Epidermal melanocyte (primary cell): ENCODE measurements at regions not wholly inside any gene's neighbourhood (a gene's known extent, or its start where the extent isn't known, plus 50 kb on each side); places are given as distances from the start of the nearest gene placed in this dataset.
"Not testable (repeated sequence)": the region's sequence is repeated elsewhere in the genome, so short reads cannot be mapped to it uniquely, and the experiment has no call there.

Experiments
- DNase-seq: peaks from one replicate; pipeline ENCODE4 v3.0.0; 2011; ENCODE audit warnings: low spot score; ENCODE audit not compliant: insufficient read length

GRCh38 chr21:15601390-15601789, 128.4 kb upstream of the USP25 start:
- no peak for DNase-seq

- no peak for DNase-seq
These were observed 125.4 kb upstream of the USP25 start for GRCh38 chr21:15604413-15604812.

DNA sequence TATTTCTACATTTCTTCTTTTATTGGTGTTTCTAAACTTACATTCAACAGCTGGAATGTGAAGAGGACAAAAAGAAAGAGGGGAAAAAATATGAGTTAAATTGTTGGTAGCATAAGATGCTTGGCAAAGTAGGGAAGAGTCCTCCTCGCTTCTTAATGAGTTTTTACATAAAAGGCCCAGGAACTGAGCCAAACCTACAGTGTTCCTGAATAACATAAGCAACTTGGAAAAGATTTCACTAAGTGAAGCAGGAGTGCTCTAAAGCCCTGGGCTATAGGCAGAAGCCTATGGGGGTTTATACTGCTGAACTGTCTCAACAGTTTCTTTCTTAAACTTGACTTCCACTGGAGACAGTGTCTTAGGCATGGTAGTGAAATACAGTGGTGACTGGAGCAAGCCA, 115.0 kb upstream of the USP25 start:
- DNase-seq: no peak

- DNase-seq: no peak
These were observed 112.8 kb upstream of the USP25 start for GRCh38 chr21:15616864-15617574.

DNA sequence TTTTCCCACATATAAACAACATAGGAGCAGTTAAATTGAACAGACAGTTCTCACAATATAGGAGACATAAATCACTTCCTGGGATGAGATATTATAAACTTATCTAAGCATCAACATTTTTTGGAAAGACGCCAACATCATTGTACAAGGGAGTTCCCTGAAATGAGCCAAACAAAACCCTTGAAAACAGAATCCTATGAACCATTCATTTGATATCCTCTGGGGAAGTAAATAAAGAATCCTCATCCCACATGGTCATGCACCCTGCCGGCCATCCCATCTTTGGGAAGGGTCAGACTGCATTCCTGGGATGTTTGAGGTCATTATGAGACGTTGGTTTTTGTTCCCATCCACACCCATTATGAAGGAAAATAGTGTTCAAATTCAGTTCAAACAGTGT, 111.8 kb upstream of the USP25 start:
- no peak for DNase-seq

- DNase-seq: no peak
These were observed 108.9 kb upstream of the USP25 start for GRCh38 chr21:15620892-15621291.

- DNase-seq: no peak
These were observed 105.1 kb upstream of the USP25 start for GRCh38 chr21:15624646-15625045.

DNA sequence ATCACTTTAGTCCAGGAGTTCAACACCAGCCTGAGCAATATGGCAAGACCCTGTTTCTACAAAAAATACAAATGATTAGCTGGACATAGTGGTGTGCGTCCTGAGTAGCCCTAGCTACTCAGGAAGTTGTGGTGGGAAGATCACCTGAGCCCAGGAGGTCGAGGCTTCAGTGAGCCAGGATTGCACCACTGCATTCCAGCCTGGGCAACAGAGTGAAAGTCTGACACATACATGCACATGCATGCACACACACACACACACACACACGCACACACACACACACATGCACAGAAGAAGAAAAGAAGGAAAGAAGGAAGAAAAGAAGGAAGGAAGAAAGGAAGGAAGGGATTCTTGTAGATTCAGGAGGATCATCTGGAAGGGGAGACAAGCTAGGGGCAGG, 104.4 kb upstream of the USP25 start:
- no peak for DNase-seq

DNA sequence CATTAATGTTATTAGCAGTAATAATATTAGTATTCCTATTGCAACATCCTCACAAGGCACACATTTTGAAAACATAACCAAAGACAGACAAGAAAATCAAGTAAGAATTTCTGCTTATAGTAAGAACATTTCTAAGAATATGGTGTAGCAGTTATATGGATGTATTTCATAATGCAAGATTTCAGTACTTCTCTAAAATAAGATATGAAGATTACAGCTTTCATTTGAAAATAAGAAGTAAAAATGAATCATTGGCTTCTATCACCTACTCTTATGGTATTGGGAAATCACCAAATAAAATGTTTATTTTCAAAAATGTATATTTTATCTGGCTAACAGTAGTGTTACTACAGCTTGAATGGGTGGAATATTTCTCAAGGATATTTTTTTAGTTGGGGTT, 103.8 kb upstream of the USP25 start:
- DNase-seq: no peak

GRCh38 chr21:15627011-15627410, 102.8 kb upstream of the USP25 start:
- DNase-seq: no peak

DNA sequence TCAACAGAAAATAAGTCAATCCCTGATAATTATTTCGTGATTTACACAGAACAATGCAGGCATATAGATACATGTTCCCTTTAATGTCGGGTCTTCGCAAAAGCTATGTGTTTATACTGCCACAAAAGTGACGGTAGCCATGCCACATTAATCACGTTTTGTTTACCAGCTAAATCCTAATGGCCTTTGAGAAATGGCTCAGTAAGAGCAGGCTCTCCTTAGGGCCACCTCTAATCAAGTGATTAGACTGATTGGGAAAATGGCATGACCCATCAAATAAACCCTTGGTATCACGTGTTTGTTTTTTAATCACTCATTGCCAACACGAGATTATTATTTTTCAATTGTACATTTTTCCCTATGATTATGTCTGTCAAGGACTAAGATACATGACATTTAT, 102.0 kb upstream of the USP25 start:
- DNase-seq: no peak

- DNase-seq: no peak
These were observed 98.4 kb upstream of the USP25 start for GRCh38 chr21:15631342-15631741.

DNA sequence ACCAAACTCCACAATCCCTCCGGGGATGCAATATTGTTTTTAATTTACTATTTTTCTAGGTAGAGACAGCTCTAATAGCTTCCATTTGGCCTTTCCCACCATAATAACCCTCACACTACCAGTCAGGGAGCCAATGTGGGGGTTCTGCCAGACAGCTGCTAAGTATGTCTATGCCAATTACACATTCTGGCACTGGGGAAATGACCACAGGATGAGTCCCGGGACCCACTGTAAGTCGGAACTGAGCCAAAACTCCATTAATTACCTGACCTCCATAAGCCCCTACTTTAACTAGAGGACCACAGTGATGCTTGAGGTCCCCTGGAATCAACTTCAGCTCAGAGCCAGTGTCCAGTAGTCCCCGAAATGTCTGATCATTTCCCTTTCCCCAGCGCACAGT, 95.2 kb upstream of the USP25 start:
- not testable (repeated sequence) for DNase-seq

DNA sequence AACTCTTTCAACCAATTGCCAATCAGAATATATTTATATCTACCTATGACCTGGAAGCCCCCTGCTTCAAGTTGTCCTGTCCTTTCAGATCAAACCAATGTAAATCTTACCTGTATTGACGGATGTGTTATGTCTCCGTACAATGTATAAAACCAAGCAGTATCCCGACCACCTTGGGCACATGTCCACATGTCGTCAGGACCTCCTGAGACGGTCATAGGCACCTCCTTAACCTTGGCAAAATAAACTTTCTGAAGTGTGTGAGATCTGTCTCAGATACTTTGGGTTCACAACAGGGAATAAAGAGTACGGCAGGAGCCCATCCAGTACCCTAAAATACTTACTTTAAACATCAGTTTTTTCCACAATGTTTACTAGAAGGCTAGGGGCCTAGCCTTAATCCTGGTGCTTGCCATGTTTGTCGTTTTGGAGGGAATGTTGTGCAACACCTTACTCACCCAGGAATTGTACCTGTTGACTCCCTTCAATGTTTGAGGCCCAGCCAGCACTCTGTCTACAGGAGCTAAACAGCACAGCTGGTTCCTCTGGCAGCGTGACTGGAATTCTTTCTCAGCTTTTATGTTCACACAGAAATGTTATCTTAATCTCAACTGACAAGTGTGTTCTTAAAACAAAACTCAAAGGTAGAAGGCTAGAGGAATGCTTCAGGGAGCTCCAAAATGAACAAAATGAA, 90.8 kb upstream of the USP25 start:
- DNase-seq: no peak

- DNase-seq: not testable (repeated sequence)
These were observed 89.7 kb upstream of the USP25 start for GRCh38 chr21:15640113-15640512.

DNA sequence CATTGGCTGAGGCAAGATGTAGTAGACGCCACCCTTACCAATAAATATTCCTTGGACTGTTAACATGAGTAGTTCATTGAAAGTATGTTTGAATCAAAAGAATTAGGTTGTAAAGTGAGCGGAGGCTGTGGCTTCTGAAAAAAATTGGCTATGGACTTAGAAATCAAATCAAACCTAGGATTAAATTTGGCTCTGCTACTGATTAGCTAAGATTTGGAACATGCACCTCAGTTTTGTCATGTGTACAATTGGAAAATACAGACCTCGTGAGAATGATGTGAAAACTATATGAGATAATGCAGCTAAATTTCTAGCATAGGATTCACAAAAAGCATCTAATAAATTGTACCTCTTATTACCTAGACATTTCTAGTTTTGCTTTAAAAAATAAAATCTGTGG, 85.3 kb upstream of the USP25 start:
- DNase-seq: no peak

- DNase-seq: no peak
These were observed 84.0 kb upstream of the USP25 start for GRCh38 chr21:15645830-15646229.

- DNase-seq: no peak
These were observed 79.0 kb upstream of the USP25 start for GRCh38 chr21:15650735-15651134.

GRCh38 chr21:15651172-15651571, 78.6 kb upstream of the USP25 start:
- DNase-seq: no peak

GRCh38 chr21:15653710-15654109, 76.1 kb upstream of the USP25 start:
- DNase-seq: no peak

GRCh38 chr21:15654171-15654570, 75.6 kb upstream of the USP25 start:
- no peak for DNase-seq

GRCh38 chr21:15659753-15660422, 69.9 kb upstream of the USP25 start:
- no peak for DNase-seq

DNA sequence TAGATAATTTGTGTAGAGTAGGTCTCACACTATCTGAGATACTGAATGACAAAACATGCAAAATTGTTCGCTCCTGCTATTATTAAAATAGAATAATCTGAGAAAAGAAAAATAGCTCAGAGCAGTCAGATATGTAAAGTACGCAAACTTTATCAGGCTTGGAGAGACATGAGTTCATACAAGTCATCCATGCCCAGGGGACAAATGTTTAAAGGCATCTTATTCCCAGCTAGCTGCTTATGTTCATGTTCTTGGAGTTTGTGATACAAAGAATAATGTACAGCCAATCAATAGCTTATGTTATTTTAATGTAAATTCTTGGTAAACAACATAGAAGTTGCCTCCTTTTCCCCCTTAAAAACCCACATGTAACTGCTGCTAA, 69.4 kb upstream of the USP25 start:
- DNase-seq: no peak
